ENCODE measurements at regions not wholly inside any gene's neighbourhood (a gene's known extent, or its start where the extent isn't known, plus 50 kb on each side); places are given as distances from the start of the nearest gene placed in this dataset.

GRCh38 chr15:85941186-85941855, 138.3 kb upstream of the AGBL1 start:
- DNase-seq (ENCODE audit: extremely low read depth in 1 of 2, low read depth in 1 of 2), result no peak

- no peak for DNase-seq (ENCODE audit: extremely low read depth in 1 of 2, low read depth in 1 of 2)
These were observed 137.0 kb upstream of the AGBL1 start for GRCh38 chr15:85942632-85943031.

- no peak for DNase-seq (ENCODE audit: extremely low read depth in 1 of 2, low read depth in 1 of 2)
These were observed 136.5 kb upstream of the AGBL1 start for GRCh38 chr15:85943151-85943550.

GRCh38 chr15:85943791-85944190, 135.9 kb upstream of the AGBL1 start:
- DNase-seq (ENCODE audit: extremely low read depth in 1 of 2, low read depth in 1 of 2), result no peak

GRCh38 chr15:85947021-85947420, 132.7 kb upstream of the AGBL1 start:
- DNase-seq (ENCODE audit: extremely low read depth in 1 of 2, low read depth in 1 of 2), result no peak

- no peak for DNase-seq (ENCODE audit: extremely low read depth in 1 of 2, low read depth in 1 of 2)
These were observed 131.7 kb upstream of the AGBL1 start for GRCh38 chr15:85947936-85948335.

GRCh38 chr15:85950101-85950500, 129.6 kb upstream of the AGBL1 start:
- no peak for DNase-seq (ENCODE audit: extremely low read depth in 1 of 2, low read depth in 1 of 2)

GRCh38 chr15:85954586-85954985, 125.1 kb upstream of the AGBL1 start:
- DNase-seq (ENCODE audit: extremely low read depth in 1 of 2, low read depth in 1 of 2), result no peak

GRCh38 chr15:85955501-85956391, 123.9 kb upstream of the AGBL1 start:
- no peak for DNase-seq (ENCODE audit: extremely low read depth in 1 of 2, low read depth in 1 of 2)

- no peak for DNase-seq (ENCODE audit: extremely low read depth in 1 of 2, low read depth in 1 of 2)
These were observed 123.0 kb upstream of the AGBL1 start for GRCh38 chr15:85956532-85957275.

- DNase-seq (ENCODE audit: extremely low read depth in 1 of 2, low read depth in 1 of 2), result no peak
These were observed 120.1 kb upstream of the AGBL1 start for GRCh38 chr15:85959611-85960010.

GRCh38 chr15:85960381-85960780, 119.3 kb upstream of the AGBL1 start:
- no peak for DNase-seq (ENCODE audit: extremely low read depth in 1 of 2, low read depth in 1 of 2)

GRCh38 chr15:85961821-85962220, 117.8 kb upstream of the AGBL1 start:
- no peak for DNase-seq (ENCODE audit: extremely low read depth in 1 of 2, low read depth in 1 of 2)

GRCh38 chr15:85963262-85963760, 116.4 kb upstream of the AGBL1 start:
- DNase-seq (ENCODE audit: extremely low read depth in 1 of 2, low read depth in 1 of 2), result no peak

GRCh38 chr15:85964471-85964870, 115.2 kb upstream of the AGBL1 start:
- DNase-seq (ENCODE audit: extremely low read depth in 1 of 2, low read depth in 1 of 2), result no peak

- no peak for DNase-seq (ENCODE audit: extremely low read depth in 1 of 2, low read depth in 1 of 2)
These were observed 112.1 kb upstream of the AGBL1 start for GRCh38 chr15:85967553-85967952.

GRCh38 chr15:85972805-85973540, 106.7 kb upstream of the AGBL1 start:
- no peak for DNase-seq (ENCODE audit: extremely low read depth in 1 of 2, low read depth in 1 of 2)

GRCh38 chr15:85973584-85974347, 105.9 kb upstream of the AGBL1 start:
- DNase-seq (ENCODE audit: extremely low read depth in 1 of 2, low read depth in 1 of 2), result no peak

- DNase-seq (ENCODE audit: extremely low read depth in 1 of 2, low read depth in 1 of 2), result no peak
These were observed 105.3 kb upstream of the AGBL1 start for GRCh38 chr15:85974348-85974705.

GRCh38 chr15:85974742-85975141, 104.9 kb upstream of the AGBL1 start:
- no peak for DNase-seq (ENCODE audit: extremely low read depth in 1 of 2, low read depth in 1 of 2)

All from stimulated activated CD8-positive, alpha-beta memory T cell treated with anti-CD3 and anti-CD28 coated beads, Interleukin-7, amount 100 ng/mL, for 48 hours (primary cell).